GM18517 (cell line): ENCODE measurements at regions not wholly inside any gene's neighbourhood (a gene's known extent, or its start where the extent isn't known, plus 50 kb on each side); places are given as distances from the start of the nearest gene placed in this dataset.

Experiments used
- ATAC-seq: cut with Tn5 transposase; IDR thresholded peaks from one replicate; pipeline ENCODE4 v1.9.1; 2021; ENCODE audit warnings: mild to moderate bottlenecking, moderate library complexity; ENCODE audit not compliant: unreplicated experiment

GRCh38 chr4:23276076-23276475 lies 583.3 kb downstream of the GBA3 start:
- ATAC-seq: no peak

GRCh38 chr4:23269566-23269965 lies 576.8 kb downstream of the GBA3 start:
- ATAC-seq: no peak

GRCh38 chr4:23268072-23268771 lies 575.5 kb downstream of the GBA3 start:
- no peak for ATAC-seq

GRCh38 chr4:23266401-23266800 lies 573.7 kb downstream of the GBA3 start:
- ATAC-seq: no peak

DNA sequence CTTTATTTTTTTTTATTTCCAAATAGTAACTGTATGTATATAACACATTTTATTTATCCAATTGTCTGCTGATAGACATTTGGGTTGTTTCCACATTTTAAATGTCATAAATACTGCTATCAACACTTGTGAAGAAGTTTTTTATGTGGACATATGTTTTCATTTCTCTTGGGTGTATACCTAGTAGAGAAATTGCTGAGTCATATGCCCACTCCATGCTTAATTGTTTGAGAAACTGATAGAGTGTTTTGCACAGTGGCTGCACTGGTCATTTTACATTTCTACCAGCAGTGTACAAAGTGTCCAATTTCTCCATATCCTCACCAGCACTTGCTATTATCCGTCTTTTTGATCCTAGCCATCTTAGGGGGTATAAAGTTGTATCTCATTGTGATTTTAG lies 567.8 kb downstream of the GBA3 start:
- no peak for ATAC-seq

DNA sequence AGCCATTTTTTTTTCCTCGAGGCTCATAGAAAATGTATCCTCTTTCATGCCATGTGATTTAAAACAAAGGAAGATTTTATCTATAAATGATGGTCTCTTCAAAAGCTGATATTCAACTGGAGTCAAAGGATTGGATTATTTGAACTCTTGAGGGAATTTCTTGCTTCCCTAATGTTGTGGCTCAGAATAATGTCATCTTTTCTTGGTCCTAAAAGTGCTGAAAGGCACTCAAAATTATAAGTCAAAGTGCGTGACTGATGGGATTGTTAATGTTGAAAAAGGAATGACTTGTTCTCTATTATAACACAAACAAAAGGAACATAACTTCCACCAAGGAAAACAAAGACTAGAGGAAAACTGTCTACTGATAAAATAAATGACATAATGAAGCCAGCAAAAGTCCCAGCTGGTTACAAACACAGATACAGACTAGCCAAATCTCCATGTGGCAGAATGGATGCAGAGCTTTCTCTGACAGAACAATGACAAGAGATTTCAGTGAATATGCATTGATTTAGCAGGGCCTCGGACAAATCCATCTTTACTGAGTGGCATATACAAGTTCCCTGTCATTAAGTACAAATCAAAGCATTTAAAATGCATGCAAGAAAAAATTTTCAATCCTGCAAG lies 552.6 kb downstream of the GBA3 start:
- no peak for ATAC-seq

GRCh38 chr4:23242962-23243361 lies 550.2 kb downstream of the GBA3 start:
- ATAC-seq: no peak

GRCh38 chr4:23241408-23241807 lies 548.7 kb downstream of the GBA3 start:
- no peak for ATAC-seq

DNA sequence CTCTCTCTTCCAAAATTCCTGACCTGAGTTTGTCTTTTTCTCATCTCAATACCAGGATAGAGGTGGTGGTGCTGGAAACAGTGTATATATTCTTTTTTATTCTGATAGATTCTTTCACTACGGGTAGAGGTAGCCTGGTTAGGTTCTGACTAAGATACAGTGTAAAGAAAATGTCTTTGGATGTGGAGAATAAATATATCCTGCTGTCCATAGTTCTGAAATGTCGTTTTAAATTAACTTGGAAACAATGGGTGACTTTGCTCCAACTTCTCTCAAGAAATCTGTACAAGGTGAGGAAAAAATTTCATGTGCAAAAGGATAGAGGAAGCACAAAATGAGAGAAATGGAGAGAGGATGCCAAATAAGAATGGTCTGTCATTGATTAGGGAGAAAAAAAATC lies 546.1 kb downstream of the GBA3 start:
- ATAC-seq: no peak

- ATAC-seq: no peak
These were observed 545.0 kb downstream of the GBA3 start for GRCh38 chr4:23237771-23238170.

GRCh38 chr4:23235628-23236390 lies 543.1 kb downstream of the GBA3 start:
- no peak for ATAC-seq

GRCh38 chr4:23234716-23235115 lies 542.0 kb downstream of the GBA3 start:
- no peak for ATAC-seq

GRCh38 chr4:23234018-23234417 lies 541.3 kb downstream of the GBA3 start:
- ATAC-seq: no peak

- no peak for ATAC-seq
These were observed 540.9 kb downstream of the GBA3 start for GRCh38 chr4:23233596-23233995.

GRCh38 chr4:23232987-23233386 lies 540.2 kb downstream of the GBA3 start:
- ATAC-seq: no peak

GRCh38 chr4:23225564-23225963 lies 532.8 kb downstream of the GBA3 start:
- ATAC-seq: no peak

DNA sequence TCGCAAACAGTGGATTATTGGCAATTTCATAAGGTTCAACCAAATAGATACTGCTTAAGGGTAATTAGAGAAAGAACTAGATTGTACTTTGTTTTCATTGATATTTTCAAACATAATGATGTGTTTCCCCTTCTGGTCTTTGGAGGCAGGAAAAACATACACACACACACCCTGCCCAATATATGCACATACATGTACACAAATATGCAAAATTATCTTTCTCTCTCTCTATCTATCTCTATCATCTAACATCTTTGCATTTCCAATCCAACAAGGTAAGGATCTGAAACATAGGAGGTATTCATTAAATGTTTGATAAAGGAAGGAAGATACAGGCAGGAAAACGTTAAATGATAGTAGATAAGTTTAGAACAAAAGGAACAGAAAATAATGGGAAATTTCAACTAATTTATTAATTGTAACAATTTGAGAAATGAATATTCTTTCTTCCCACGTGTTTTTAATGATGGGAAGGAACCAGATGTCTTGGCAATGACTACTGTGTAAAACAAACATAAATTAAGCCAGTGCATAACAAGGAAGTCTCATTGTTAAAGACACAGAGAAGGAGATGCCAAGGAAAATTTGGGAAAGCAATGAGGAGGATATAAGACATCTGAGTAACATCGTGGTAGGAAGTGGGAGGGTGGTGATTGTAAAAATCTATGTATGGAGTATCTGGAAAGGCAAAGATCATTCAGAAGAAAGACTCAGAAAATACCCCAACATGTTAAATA lies 532.1 kb downstream of the GBA3 start:
- no peak for ATAC-seq

- no peak for ATAC-seq
These were observed 528.2 kb downstream of the GBA3 start for GRCh38 chr4:23220911-23221310.

DNA sequence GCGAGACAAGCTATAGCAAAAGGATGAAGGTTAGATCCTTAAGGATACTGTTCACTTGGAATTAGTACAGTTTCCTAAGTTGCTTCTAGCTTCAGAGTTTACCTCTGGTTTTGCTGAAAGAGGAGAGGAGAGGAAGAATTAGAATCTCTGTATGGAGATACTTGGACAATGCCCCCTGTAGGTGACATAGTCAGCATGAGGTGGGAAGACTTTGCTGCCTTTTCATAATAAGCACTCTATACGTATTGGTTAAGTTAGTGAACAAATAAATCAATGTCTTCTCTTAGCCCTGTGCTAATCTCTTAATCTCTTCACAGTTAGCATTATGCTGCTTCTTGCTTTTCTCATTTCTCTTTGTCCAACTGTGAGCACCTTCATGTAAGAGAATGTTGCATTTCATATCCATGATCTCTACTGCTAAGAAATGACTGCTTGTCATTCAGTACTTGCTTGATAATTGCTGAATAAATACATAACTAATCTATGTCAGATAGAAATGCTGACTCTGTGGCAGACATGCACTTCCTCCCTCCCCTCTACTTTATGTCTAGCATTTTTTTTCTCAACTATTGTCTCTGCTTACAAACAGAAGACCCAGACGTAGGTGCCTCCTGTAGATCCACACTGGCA lies 527.2 kb downstream of the GBA3 start:
- ATAC-seq: no peak

- no peak for ATAC-seq
These were observed 520.5 kb downstream of the GBA3 start for GRCh38 chr4:23213198-23213597.

DNA sequence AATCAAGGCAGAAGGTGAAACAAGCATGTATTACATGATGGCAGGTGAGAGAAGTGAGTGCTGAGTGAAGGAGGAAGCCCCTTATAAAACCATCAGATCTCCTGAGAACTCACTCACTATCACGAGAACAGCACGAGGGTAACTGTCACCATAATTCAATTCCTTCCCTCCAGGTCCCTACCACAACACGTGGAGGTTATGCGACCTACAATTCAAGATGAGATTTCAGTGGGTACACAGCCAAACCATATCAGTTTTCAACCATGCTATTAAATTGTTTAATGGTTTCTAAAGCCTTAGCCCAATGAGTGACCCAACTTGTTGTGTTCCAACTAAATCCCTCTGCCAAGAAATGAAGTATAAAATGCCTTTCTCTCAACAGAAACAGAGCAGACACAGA lies 519.8 kb downstream of the GBA3 start:
- ATAC-seq: no peak
